ENCODE measurements at regions not wholly inside any gene's neighbourhood (a gene's known extent, or its start where the extent isn't known, plus 50 kb on each side); places are given as distances from the start of the nearest gene placed in this dataset.

- no peak for DNase-seq (ENCODE audit: low spot score)
Measured at GRCh38 chr2:118738524-118739308, 108.7 kb downstream of the EN1 start.

GRCh38 chr2:118738106-118738505, 109.3 kb downstream of the EN1 start:
- no peak for DNase-seq (ENCODE audit: low spot score)

- no peak for DNase-seq (ENCODE audit: low spot score)
Measured at GRCh38 chr2:118737684-118738083, 109.8 kb downstream of the EN1 start.

GRCh38 chr2:118732432-118732831, 115.0 kb downstream of the EN1 start:
- DNase-seq (ENCODE audit: low spot score) = no peak

- DNase-seq (ENCODE audit: low spot score) = no peak
Measured at GRCh38 chr2:118731413-118731812, 116.0 kb downstream of the EN1 start.

- no peak for DNase-seq (ENCODE audit: low spot score)
Measured at GRCh38 chr2:118730405-118730804, 117.0 kb downstream of the EN1 start.

GRCh38 chr2:118729760-118730159, 117.7 kb downstream of the EN1 start:
- DNase-seq (ENCODE audit: low spot score) = no peak

GRCh38 chr2:118728984-118729383, 118.5 kb downstream of the EN1 start:
- DNase-seq (ENCODE audit: low spot score) = no peak

- no peak for DNase-seq (ENCODE audit: low spot score)
Measured at GRCh38 chr2:118726821-118727220, 120.6 kb downstream of the EN1 start.

GRCh38 chr2:118723394-118723793, 124.1 kb downstream of the EN1 start:
- no peak for DNase-seq (ENCODE audit: low spot score)

- no peak for DNase-seq (ENCODE audit: low spot score)
Measured at GRCh38 chr2:118722976-118723375, 124.5 kb downstream of the EN1 start.

- DNase-seq (ENCODE audit: low spot score) = no peak
Measured at GRCh38 chr2:118721817-118722551, 125.5 kb downstream of the EN1 start.

- DNase-seq (ENCODE audit: low spot score) = no peak
Measured at GRCh38 chr2:118720866-118721265, 126.6 kb downstream of the EN1 start.

- no peak for DNase-seq (ENCODE audit: low spot score)
Measured at GRCh38 chr2:118718921-118719320, 128.5 kb downstream of the EN1 start.

GRCh38 chr2:118716102-118716501, 131.3 kb downstream of the EN1 start:
- no peak for DNase-seq (ENCODE audit: low spot score)

- peak; percentile 33 for DNase-seq (ENCODE audit: low spot score)
Measured at GRCh38 chr2:118714118-118714517, 133.3 kb downstream of the EN1 start.

GRCh38 chr2:118711603-118712002, 135.8 kb downstream of the EN1 start:
- no peak for DNase-seq (ENCODE audit: low spot score)

- DNase-seq (ENCODE audit: low spot score) = no peak
Measured at GRCh38 chr2:118710481-118710880, 137.0 kb downstream of the EN1 start.

GRCh38 chr2:118709786-118710185, 137.7 kb downstream of the EN1 start:
- no peak for DNase-seq (ENCODE audit: low spot score)

GRCh38 chr2:118706844-118707243, 140.6 kb downstream of the EN1 start:
- no peak for DNase-seq (ENCODE audit: low spot score)

- DNase-seq (ENCODE audit: low spot score) = no peak
Measured at GRCh38 chr2:118706371-118706770, 141.1 kb downstream of the EN1 start.

- no peak for DNase-seq (ENCODE audit: low spot score)
Measured at GRCh38 chr2:118705032-118705431, 142.4 kb downstream of the EN1 start.

GRCh38 chr2:118699447-118700175, 147.8 kb downstream of the EN1 start:
- no peak for DNase-seq (ENCODE audit: low spot score)

Data from iPS-NIHi11 (cell line).